K562 (cell line): ENCODE measurements at regions not wholly inside any gene's neighbourhood (a gene's known extent, or its start where the extent isn't known, plus 50 kb on each side); places are given as distances from the start of the nearest gene placed in this dataset.

Experiments
- ATAC-seq: fragments of 200-7000 bp; cut with Tn5 transposase; 3 replicates; pipeline ENCODE4 v1.9.1; 2020; ENCODE audit warnings: moderate library complexity
- BruUV-seq: library from RNA; stranded (reverse); fragments of 400-500 nt; replicated peaks from 2 replicates; lab custom pipeline; 2021; lab: Mats Ljungman, UMichigan
- CTCF ChIA-PET: fragments of 300-600 bp; formaldehyde crosslinking; extraction: SDS; loops from one replicate; lab custom pipeline; 2021; ENCODE audit warnings: low intra/inter-chr PET ratio; lab: Yijun Ruan, JAX
- POLR2A ChIA-PET: fragments of 300-600, 350-650 bp; sonication (Branson Sonifier 250); formaldehyde crosslinking; extraction: SDS; loops from one replicate; lab custom pipeline; 2021; ENCODE audit warnings: antibody characterized with exemption, inconsistent platforms; lab: Yijun Ruan, JAX
- DNase-seq, 4 experiments: peaks; one replicate each; pipeline versions ENCODE4 v3.0.0 to v3.0.0-alpha.2; 2011 to 2018; ENCODE audit warnings: low spot score in 3 of 4, mixed read lengths in 3 of 4; ENCODE audit errors: extremely low read depth in 1 of 4
- FAIRE-seq: peaks from 2 replicates; lab custom pipeline; 2011; peaks lifted over from hg19 to GRCh38; lab: Jason Lieb, UNC
- H2AFZ ChIP-seq: 2 replicates; pipeline ENCODE4 v1.6.0; 2011; ENCODE audit warnings: low read depth, low read length, control low read depth, inconsistent platforms
- H3K27ac ChIP-seq: fragments of 200-600 bp; 3 replicates; pipeline ENCODE4 v1.8.0; 2011; ENCODE audit warnings: low read depth, mild to moderate bottlenecking, control low read depth, inconsistent platforms, low read length, moderate library complexity, mixed read lengths; ENCODE audit errors: extremely low read depth
- H3K27me3 ChIP-seq, 2 experiments: fragments of 300-600 bp in 1 of 2; 2 replicates in 1 of 2; 3 replicates in 1 of 2; pipeline versions ENCODE4 v1.6.0 to v1.8.0; 2011; ENCODE audit warnings: inconsistent platforms in 2 of 2, low read length in 2 of 2, mild to moderate bottlenecking in 1 of 2, mixed read lengths in 1 of 2, moderate library complexity in 1 of 2; ENCODE audit not compliant: control insufficient read depth in 2 of 2, insufficient read depth in 2 of 2
- H3K36me3 ChIP-seq: fragments of 300-600 bp; 3 replicates; pipeline ENCODE4 v1.8.0; 2011; ENCODE audit warnings: mild to moderate bottlenecking, low read length, inconsistent platforms; ENCODE audit not compliant: control insufficient read depth, insufficient read depth
- H3K4me1 ChIP-seq, 2 experiments: fragments of 200-600 bp in 1 of 2; replicated peaks in 1 of 2; 2 replicates in 1 of 2; 3 replicates in 1 of 2; pipeline versions ENCODE4 v1.5.1 to v1.8.0; 2011; ENCODE audit warnings: inconsistent platforms in 2 of 2, low read length in 2 of 2, mild to moderate bottlenecking in 1 of 2, mixed read lengths in 1 of 2, moderate library complexity in 1 of 2; ENCODE audit not compliant: control insufficient read depth in 2 of 2, insufficient read depth in 2 of 2
- H3K4me2 ChIP-seq: 2 replicates; pipeline ENCODE4 v1.6.1; 2011; ENCODE audit warnings: low read length, control low read depth, inconsistent platforms, mixed read lengths; ENCODE audit not compliant: insufficient read depth
- H3K4me3 ChIP-seq: fragments of 200-600 bp; sonication (generic), shearing (Covaris generic); 2 replicates; pipeline ENCODE4 v1.5.1; 2016; ENCODE audit warnings: control low read depth, inconsistent platforms
- H3K79me2 ChIP-seq: fragments of 200-600 bp; 3 replicates; pipeline ENCODE4 v1.8.0; 2011; ENCODE audit warnings: low read length, inconsistent platforms; ENCODE audit not compliant: control insufficient read depth, insufficient read depth
- H3K9ac ChIP-seq, 2 experiments: 2 replicates each; pipeline versions ENCODE4 v1.6.0 to v1.6.1; 2011; ENCODE audit warnings: low read depth in 2 of 2, low read length in 2 of 2, control low read depth in 1 of 2, inconsistent platforms in 1 of 2, mild to moderate bottlenecking in 1 of 2, mixed read lengths in 1 of 2; ENCODE audit not compliant: insufficient read depth in 1 of 2
- H3K9me1 ChIP-seq: one replicate; pipeline ENCODE4 v1.6.0; 2011; ENCODE audit warnings: inconsistent platforms, mild to moderate bottlenecking, low read length, moderate library complexity; ENCODE audit not compliant: control insufficient read depth, insufficient read depth
- H3K9me3 ChIP-seq: replicated peaks from 2 replicates; pipeline ENCODE4 v1.5.1; 2011; ENCODE audit warnings: low read depth, low read length, inconsistent platforms; ENCODE audit not compliant: control insufficient read depth, insufficient read depth
- H4K20me1 ChIP-seq: replicated peaks from 2 replicates; pipeline ENCODE4 v1.6.1; 2011; ENCODE audit warnings: low read length, inconsistent platforms, mixed read lengths; ENCODE audit not compliant: control insufficient read depth, insufficient read depth
- GTF2F1 ChIP-seq: IDR thresholded peaks from 2 replicates; pipeline ENCODE4 v1.6.1; 2011; ENCODE audit warnings: low read depth, low read length, improper control_type of control experiment
- MED1 ChIP-seq: sonication (generic); formaldehyde crosslinking; IDR thresholded peaks from 2 replicates; pipeline ENCODE4 v1.8.1; 2023; ENCODE audit warnings: missing genetic modification reagents, borderline replicate concordance
- TFE3 ChIP-seq: fragments of 450-650 bp; formaldehyde crosslinking; IDR thresholded peaks from 2 replicates; pipeline ENCODE4 v1.4.0; 2020; ENCODE audit warnings: mild to moderate bottlenecking, mixed read lengths
- ZKSCAN3 ChIP-seq: fragments of 250-450 bp; sonication (Bioruptor Pico); IDR thresholded peaks from 2 replicates; pipeline ENCODE4 v1.4.0; 2020
- ZNF165 ChIP-seq: fragments of 250-450 bp; sonication (Bioruptor Pico); IDR thresholded peaks from 2 replicates; pipeline ENCODE4 v1.4.0; 2020; ENCODE audit warnings: borderline replicate concordance
- ZNF175 ChIP-seq: fragments of 200-800 bp; sonication (Bioruptor generic); IDR thresholded peaks from 2 replicates; pipeline ENCODE4 v1.6.1; 2016; ENCODE audit warnings: low read depth, mild to moderate bottlenecking, missing genetic modification characterization, missing compliant biosample characterization
- ZNF316 ChIP-seq: fragments of 450-650 bp; IDR thresholded peaks from 2 replicates; pipeline ENCODE4 v1.6.1; 2016
- WGBS: fragments of 100-300 bp; shearing (Covaris generic); methylation state at CpG from one replicate; pipeline ENCODE4 v1.1.6; 2016; ENCODE audit warnings: low coverage, mixed read lengths; ENCODE audit not compliant: insufficient coverage; ENCODE audit errors: missing lambda C conversion rate; 5-methylcytosine and 5-hydroxymethylcytosine counted together
- in situ Hi-C: fragments of 300-500 bp; cut with MboI; formaldehyde crosslinking; loops from 4 replicates; pipeline ENCODE4 v1.15.0; 2018; ENCODE audit warnings: inconsistent platforms, mixed read lengths
- intact Hi-C: fragments of 100-400 bp; cut with micrococcal nuclease; formaldehyde crosslinking; loops from 2 replicates; pipeline ENCODE4 v1.14.2; 2022
- TF ChIP-seq, protein P1 (sequence below): fragments of 250-450 bp; sonication (Bioruptor Pico); IDR thresholded peaks from 2 replicates; pipeline ENCODE4 v1.8.0; 2021; ENCODE audit warnings: moderate library complexity, mild to moderate bottlenecking, inconsistent platforms
- TF ChIP-seq, protein P2 (sequence below): fragments of 250-450 bp; sonication (Bioruptor Pico); IDR thresholded peaks from 2 replicates; pipeline ENCODE4 v1.9.0; 2021; ENCODE audit warnings: mild to moderate bottlenecking
- TF ChIP-seq, protein P3 (sequence below): fragments of 250-450 bp; sonication (Bioruptor Pico); IDR thresholded peaks from 2 replicates; pipeline ENCODE4 v1.8.0; 2021; ENCODE audit warnings: borderline replicate concordance, mild to moderate bottlenecking, moderate library complexity; ENCODE audit not compliant: poor library complexity, severe bottlenecking

GRCh38 chr4:177012918-177013545 lies 220.3 kb upstream of the VEGFC start:
- no peak overlapping the region for H2AFZ ChIP-seq
- ChIA-PET POLR2A (no interaction called here), CTCF (no interaction called here)
- no peaks in the 10 kb centered on the region for H3K27me3 ChIP-seq
- no peak for FAIRE-seq
- no peak overlapping the region for H3K9ac ChIP-seq
- BruUV-seq: no TSS peak
- no peaks in the 10 kb centered on the region for H4K20me1 ChIP-seq
- H3K79me2 ChIP-seq: no peaks in the 10 kb centered on the region
- intact Hi-C loops: no loop called here
- no peak for ATAC-seq
- H3K9me3 ChIP-seq: no peaks in the 10 kb centered on the region; the same call in 1 of the 2 replicates
- no peak for DNase-seq
- no peaks in the 10 kb centered on the region for H3K36me3 ChIP-seq
- H3K9me1 ChIP-seq: no peaks in the 10 kb centered on the region
- H3K4me1 ChIP-seq: no peaks in the 10 kb centered on the region
- H3K4me2 ChIP-seq: no peak overlapping the region
- in situ Hi-C loops: no loop called here
- no peak overlapping the region for H3K4me3 ChIP-seq
- H3K27ac ChIP-seq: no peak overlapping the region
- WGBS: 8% methylated on average over 1 of the region's 1 CpG
- TF ChIP-seq, protein P1, sequence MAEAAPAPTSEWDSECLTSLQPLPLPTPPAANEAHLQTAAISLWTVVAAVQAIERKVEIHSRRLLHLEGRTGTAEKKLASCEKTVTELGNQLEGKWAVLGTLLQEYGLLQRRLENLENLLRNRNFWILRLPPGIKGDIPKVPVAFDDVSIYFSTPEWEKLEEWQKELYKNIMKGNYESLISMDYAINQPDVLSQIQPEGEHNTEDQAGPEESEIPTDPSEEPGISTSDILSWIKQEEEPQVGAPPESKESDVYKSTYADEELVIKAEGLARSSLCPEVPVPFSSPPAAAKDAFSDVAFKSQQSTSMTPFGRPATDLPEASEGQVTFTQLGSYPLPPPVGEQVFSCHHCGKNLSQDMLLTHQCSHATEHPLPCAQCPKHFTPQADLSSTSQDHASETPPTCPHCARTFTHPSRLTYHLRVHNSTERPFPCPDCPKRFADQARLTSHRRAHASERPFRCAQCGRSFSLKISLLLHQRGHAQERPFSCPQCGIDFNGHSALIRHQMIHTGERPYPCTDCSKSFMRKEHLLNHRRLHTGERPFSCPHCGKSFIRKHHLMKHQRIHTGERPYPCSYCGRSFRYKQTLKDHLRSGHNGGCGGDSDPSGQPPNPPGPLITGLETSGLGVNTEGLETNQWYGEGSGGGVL (CRISPR knock-in tag): no peak
- TF ChIP-seq, protein P2, sequence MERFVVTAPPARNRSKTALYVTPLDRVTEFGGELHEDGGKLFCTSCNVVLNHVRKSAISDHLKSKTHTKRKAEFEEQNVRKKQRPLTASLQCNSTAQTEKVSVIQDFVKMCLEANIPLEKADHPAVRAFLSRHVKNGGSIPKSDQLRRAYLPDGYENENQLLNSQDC (CRISPR knock-in tag): no peak
- no peak for TF ChIP-seq ZNF165 (CRISPR knock-in tag)
- TF ChIP-seq ZNF316: no peak
- no peak for TF ChIP-seq MED1 (CRISPR knock-in tag)
- TF ChIP-seq ZNF175: no peak
- TF ChIP-seq TFE3 (CRISPR knock-in tag): no peak
- TF ChIP-seq ZKSCAN3 (CRISPR knock-in tag): no peak
- TF ChIP-seq GTF2F1: no peak
- TF ChIP-seq, protein P3, sequence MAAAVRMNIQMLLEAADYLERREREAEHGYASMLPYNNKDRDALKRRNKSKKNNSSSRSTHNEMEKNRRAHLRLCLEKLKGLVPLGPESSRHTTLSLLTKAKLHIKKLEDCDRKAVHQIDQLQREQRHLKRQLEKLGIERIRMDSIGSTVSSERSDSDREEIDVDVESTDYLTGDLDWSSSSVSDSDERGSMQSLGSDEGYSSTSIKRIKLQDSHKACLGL (CRISPR knock-in tag): no peak
